Cardiac septum (tissue), 1 donor: ENCODE measurements at regions not wholly inside any gene's neighbourhood (a gene's known extent, or its start where the extent isn't known, plus 50 kb on each side); places are given as distances from the start of the nearest gene placed in this dataset.
"Not testable (repeated sequence)": the region's sequence is repeated elsewhere in the genome, so short reads cannot be mapped to it uniquely, and the experiment has no call there.

Experiments
- DNase-seq: peaks from one replicate; pipeline ENCODE4 v3.0.0-alpha.2; 2020; ENCODE audit warnings: low spot score
- intact Hi-C: fragments of 100-400 bp; cut with DNase I; formaldehyde crosslinking; loops from one replicate; pipeline ENCODE4 v1.14.0; 2022
- donor health status: DM: no; HTN: no; CAD: no.

DNA sequence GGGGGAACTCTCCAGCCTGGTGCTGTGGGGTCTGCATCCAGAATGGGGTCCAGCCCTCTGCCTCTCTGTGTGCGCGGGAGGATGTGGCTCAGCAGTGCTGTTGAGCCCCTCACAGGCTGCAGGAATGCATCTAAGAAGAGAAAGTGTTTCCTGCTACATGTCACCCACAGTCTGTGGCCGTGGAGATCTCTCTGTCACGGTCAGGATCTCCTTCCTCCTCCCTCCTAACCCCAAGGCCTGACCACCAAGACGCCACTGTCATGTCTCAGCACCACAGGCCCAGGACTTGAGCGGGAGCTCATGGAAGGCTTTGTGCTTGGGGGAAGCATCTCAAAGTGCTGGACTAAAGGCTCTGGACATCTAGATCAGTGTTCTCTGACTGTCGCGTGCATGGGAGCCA, 90.1 kb downstream of the SREK1 start:
- DNase-seq, result no peak
- intact Hi-C loops, result no loop called here

DNA sequence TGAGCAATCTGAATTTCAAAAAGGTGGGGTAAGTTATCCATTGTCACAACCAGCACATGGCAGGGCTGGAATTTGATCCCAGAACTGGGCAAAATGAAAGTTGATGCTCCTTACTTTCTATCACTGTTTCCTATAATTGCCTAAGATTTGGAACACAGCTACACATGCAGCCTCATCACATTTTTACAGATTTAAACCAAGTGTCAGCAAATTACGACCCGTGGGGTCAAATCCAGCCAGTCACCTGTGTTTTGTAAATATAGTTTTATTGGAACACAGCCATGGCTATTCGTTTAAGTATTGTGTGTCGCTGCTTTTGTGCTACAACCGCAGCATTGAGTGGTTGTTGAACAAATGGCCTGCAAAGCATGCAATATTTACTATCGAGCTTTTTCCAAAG, 94.3 kb downstream of the SREK1 start:
- intact Hi-C loops, result no loop called here
- no peak for DNase-seq

DNA sequence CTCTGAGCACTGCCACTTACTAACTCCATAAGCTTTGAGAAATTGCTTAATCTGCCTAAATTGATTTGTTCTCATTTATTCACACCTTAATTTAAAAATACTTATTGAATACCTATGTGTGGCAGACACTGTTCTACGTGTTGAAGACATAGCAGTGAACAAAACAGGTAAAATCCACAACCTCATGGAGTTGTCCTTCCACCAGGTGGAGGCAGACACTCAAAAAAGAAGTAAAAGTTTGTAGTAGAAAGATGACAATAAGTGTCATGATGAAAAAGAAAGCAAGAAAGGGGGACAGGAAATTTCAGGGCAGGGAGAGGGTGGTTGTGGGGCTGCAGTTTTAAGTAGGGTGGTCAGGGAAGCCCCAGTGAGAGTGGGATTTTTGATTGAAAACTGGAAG, 94.9 kb downstream of the SREK1 start:
- DNase-seq, result no peak
- intact Hi-C loops, result no loop called here

DNA sequence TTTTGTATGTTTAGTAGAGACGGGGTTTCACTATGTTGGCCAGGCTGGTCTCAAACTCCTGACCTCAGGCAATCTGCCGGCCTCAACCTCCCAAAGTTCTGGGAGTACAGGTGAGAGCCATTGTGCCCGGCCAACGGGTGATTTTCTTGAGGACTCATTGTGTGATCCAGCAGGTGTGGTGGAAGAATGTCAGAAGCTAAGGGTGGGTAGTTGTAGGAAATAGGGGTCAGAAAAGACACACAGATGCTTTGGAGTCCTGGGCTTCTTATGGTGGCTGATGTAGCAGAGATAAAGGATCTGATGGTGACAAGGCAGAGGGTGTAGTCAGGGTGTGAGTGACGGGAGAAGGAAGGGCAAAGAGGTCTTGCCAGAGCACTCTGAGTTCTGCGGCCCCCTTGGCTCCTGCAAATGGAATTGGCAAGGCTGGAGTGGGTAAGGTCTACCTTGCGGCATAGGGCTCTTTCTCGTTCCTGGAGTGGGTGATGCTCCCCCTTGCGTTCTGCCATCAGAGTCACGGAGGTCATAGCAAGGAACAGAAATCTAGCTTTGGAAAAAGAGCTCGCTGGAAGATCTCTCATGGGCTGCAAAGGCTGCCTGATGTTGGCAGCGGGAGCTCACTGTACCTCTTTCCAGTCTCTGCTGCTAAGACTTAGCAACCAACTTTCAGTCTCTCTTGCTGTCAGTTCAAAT, 97.2 kb downstream of the SREK1 start:
- intact Hi-C loops, result no loop called here
- DNase-seq, result no peak

DNA sequence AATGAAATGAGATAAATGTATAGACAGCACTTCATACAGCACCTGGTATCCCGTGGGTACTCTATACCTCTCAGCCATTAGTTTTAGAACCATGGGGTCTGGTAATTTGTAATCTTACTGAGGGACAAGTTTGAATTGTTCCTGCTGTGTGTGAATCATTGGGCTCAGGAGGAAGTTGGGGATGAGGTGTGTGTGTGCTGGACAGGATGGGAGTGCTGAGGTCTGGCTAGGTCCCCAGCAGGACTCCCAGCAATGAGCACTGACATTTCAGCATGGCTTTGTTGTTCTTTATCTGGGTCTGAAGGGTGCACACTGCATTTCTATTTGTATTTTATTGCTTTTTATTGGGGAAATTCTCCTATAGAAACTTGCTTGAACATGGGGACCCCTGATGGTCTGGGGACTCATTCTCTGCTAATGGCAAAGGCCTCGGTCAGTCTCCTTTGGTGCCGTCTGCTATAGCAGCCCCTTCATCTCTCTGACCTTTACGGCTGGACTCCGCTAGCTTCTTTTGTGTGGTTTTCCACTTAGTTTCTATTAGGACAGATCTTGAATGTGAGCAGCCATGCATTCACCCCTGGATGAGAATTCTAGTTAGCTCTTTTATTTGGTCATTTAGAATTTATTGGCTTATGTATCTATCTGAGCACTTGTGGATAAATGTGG, 98.1 kb downstream of the SREK1 start:
- no peak for DNase-seq
- intact Hi-C loops, result no loop called here

DNA sequence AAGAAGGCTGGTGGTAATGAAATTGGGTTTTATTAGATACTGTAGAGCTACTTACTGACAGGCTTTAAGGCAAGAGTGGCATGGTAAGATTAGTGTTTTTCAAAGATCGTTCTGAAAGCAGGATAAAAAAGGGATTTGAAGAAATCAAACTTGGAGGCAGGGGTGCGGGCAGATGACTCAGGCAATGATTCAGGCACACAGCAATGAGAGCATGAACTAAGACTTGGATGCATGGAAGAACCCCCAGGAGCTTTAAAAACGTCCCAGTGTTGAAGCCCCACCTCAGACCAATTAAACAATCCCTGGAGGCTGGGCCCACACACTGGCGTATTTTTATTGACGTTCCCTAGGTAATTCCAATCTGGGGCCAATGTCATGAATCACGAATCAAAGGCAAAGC, 102.5 kb downstream of the SREK1 start:
- intact Hi-C loops, result no loop called here
- no peak for DNase-seq

DNA sequence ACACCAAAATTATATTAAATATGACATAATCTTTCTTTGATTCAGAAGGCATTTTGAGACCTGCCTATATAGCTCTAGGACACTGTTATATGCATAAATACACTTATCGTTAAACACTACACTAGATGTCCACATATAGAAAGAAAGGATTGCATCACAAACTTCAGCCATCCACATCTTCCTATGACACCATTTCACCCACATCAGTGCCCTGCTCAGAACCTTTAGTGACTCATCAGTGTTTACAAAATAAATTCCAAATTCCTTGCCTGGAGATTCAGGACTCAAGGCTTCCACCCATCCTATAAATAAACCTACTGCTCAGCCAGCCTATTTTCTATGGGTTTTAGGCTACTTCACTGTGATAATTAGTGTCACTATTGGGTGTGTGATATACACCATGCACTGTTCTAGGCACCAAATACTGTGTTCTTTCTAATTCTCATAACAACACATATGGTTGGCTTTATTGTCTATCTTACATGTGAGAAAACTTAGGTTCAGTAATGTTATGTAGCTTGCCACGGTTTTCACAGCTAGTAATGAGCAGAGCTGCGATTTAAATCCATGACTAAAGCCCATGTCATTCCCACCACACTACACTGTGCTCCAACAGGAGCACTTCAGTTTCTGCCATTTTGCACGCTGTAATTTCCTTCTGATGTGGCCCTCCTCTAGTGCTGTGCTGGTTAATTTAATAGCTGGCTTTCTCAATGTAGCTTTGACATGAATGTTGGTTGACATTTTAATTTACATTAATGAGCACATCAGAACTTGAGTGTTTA, 103.3 kb downstream of the SREK1 start:
- no peak for DNase-seq
- intact Hi-C loops, result no loop called here

DNA sequence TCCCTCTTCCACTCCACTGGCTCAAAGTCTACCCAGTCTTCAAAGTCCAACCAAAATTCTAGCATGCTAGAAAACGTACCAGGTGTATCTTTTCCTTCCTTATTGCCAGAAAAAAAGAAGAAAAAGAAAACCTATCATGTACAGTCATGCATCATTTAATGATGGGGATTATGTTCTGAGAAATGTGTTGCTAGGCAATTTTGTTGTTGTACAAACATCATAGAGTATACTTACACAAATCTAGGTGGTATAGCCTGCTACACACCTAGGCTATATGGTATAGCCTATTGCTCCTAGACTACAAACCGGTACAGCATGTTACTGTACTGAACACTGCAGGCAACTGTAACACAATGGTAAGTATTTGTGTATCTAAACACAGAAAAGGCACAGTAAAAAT, 104.8 kb downstream of the SREK1 start:
- intact Hi-C loops, result no loop called here

DNA sequence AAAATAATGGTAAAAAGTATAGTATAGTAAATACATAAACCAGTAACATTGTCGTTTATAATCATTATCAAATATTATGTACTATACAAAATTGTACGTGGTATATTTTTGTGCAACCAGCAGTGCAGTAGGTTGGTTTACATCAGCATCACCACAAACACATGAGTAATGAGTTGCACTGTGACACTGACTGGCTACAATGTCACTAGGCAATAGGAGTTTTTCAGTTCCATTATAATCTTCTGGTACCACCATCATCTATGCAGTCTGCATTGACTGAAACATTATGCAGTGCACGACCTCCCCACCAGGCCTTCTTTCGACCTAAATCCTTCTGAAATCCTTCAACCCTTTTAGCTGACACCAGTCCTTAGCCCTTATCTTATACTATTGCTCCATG, 105.8 kb downstream of the SREK1 start:
- intact Hi-C loops, result no loop called here
- DNase-seq, result no peak

More for the DNA sequence above, 104.8 kb downstream of the SREK1 start:
- no peak for DNase-seq

DNA sequence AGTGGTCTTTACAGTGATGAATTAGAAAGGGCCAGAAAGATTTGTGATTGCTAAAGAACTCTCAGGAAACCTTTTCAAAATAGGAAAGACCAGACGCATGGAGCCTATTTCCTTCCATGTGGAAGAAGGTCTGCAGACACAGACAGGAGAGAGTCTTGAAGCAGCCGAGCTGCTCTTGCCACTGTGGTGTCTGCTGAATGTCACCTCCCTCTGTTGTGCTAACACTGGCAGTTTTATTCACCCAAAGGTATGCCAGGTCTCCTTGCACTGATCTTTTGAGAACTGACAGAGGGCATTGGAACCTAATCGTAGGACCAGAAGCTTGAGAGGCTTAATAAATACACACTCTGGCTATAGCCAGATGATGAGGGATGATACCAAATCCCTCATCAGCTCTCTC, 108.7 kb downstream of the SREK1 start:
- DNase-seq, result no peak
- intact Hi-C loops, result no loop called here

DNA sequence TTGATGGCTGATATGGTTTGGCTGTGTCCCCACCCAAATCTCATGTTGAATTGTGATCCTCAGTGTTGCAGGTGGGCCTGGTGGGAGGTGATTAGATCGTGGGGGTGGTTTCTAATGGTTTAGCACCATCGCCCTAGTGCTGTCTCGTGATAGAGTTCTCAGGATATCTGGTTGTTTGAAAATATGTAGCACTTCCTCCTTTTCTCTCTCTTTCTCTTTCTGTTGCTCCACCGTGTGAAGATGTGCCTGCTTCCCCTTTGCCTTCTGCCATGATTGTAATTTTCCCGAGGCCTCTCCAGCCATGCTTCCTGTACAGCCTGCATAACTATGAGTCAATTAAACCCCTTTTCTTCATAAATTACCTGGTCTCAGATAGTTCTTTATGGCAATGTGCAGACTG, 111.6 kb downstream of the SREK1 start:
- intact Hi-C loops, result no loop called here
- no peak for DNase-seq

DNA sequence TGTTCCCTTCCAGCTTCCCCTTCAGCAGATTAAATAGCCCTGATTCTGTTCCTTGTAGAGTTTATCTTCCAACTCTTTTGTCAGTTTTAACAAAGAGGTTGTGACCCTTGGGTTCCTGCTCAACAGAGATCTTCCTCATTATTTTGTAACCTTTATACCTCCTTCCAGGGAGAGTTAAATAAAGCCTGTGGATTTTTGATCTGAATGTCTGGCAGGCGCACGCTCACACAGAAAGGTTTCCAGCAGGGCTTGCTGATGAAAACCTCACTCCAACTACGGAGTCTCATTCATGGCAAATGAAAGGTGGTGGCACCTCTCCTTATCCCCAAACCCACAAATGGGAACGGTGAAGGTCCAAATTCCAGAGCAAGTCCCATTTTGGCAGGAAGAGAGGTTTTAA, 129.0 kb downstream of the SREK1 start:
- intact Hi-C loops, result no loop called here
- DNase-seq, result no peak

DNA sequence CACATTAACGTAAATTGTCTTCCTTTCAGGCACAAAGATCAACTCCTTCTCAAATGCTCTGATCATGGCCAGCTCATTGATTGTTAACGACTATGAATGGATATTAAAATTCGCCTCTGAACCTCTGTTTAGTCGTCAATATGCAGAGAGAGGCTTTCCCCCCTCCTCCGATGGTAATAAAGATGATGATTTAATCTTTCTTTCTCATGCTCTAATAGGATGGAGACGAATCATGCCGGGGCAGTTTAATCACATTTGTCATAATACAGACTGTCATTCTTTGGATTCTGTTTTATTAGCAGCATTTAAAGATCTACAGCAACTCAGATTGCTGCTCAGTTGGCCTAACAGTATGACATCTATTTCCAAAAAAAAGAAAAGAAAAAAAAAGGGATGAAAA, 132.9 kb downstream of the SREK1 start:
- intact Hi-C loops, result no loop called here
- DNase-seq, result no peak

DNA sequence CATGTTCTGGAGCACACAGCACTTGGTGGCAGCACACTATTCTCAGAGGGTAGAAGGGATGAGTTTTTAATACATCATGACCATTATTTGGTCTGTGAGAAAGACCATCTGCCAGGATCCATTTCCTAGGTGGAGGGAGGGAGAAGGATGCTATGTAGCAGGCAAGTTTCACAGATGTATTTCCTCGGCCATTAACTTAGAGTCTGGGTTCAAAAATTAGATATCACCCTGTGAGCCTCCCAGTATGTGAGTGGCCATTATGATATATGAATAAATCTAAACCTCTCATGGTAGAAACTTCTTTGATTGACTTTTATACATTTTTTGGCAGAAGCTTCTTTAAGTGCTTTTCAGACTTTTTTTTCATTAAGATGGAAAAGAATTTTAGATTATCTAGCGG, 133.9 kb downstream of the SREK1 start:
- DNase-seq, result no peak
- intact Hi-C loops, result no loop called here

DNA sequence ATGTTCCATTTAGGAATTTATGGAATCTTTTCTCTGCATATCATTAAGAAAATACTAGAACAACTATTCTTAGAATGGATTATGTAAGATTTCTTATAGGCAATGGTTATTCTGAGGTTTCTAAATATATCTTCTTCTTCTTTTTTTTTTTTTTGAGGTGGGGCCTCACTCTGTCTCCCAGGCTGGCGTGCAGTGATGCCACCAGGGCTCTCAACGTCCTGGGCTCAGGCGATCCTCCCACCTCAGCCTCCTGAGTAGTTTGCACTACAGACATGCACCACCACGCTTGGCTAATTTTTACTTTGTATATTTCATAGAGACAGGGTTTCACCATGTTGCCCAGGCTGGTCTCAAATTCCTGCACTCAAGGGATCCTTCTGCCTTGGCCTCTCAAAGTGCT, 137.2 kb downstream of the SREK1 start:
- intact Hi-C loops, result no loop called here
- DNase-seq, result no peak

DNA sequence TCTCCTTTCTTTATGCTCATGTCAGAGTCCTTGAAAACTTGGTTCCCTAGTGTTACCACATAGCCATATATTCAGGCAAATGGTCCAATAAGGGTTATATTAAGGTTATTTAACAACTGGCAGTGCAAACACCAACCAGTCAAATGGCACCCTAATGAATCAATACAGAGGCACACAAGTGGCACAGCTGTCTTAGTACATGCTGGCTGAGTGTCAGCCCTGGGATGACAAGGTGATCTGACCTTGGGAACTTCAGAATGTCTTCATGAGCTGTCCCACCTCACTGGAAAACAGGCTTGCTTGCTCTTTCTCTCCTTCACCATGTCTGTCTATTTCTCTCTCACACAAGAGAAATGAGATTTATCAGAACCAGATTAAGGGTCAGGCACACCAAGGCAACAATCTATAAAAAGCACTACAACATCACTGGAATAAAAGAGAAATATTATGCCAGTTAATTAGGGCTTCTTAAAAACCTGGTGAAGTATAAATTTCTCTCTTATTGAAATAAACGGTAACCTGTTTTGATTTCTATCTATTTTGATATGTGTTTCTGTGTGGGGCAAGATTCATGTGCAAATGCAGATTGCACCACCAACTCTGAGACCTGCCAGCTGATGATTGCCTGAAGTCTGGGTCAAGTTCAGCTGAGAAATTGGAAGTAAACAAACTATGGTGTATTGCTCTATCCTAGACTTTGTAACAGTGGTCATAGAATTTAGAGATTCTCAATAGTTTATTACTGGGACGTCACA, 140.7 kb downstream of the SREK1 start:
- no peak for DNase-seq
- intact Hi-C loops, result no loop called here

DNA sequence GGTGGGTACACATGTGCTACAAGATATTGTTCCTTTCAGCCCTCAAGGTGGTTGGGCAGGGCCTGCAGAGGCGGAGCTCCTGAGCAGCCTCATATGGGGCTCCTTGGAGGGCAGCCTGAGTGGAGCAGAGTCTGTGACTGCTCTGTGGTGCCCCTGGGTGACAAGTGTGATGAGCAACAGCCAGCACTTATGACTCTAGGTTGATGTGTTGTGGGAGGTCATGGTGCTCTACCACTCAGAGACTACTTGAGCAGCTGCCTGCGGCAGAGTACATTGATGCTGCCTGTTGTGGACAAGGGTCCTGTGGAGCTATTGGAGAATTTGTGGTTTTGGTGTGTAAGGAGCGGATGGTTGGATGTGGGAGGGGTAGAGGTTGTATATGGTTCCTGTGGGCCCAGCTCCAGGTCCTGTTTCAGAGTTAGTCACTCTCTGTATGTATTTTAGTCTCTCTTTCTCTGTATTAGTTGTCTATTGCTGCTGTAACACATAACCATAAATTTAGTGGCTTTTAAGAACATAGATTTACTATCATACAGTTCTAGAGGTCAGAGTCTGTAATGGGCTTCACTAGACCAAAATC, 141.3 kb downstream of the SREK1 start:
- intact Hi-C loops, result no loop called here
- no peak for DNase-seq

DNA sequence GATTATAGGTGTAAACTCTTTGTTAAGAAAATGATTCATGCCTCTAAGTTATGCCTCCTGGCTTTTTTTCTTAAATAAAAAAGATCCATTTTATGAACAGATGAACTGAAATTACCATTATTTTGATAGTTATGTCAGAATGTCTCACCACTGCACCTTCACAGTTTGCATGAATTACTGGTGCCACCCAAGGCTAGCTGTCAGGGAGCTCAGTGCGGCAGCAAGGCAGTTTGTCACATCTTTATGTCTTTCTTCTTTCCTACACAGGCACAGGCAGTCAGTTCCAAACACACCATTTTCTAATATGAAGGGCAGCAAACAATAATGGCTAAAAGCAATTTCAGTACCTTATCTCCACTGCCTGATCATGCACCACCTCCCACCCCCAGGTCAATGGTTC, 147.7 kb downstream of the SREK1 start:
- intact Hi-C loops, result no loop called here
- DNase-seq, result no peak

DNA sequence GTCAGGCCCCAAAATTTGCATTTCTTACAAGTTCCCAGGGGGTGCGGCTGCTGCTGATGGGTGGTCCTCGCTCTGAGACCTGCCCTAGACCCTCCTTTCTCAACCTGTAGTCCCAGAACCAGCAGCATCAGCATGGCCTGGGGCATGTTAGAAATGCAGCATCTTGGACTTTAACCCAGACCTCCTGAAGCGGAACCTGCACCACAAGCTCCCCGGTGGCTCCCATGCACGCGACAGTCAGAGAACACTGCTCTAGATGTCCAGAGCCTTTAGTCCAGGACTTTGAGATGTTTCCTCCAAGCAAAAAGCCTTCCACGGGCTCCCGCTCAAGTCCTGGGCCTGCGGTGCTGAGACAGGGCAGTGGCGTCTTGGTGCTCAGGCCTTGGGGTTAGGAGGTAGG, 149.8 kb downstream of the SREK1 start:
- DNase-seq, intact Hi-C loops: not testable (repeated sequence)

DNA sequence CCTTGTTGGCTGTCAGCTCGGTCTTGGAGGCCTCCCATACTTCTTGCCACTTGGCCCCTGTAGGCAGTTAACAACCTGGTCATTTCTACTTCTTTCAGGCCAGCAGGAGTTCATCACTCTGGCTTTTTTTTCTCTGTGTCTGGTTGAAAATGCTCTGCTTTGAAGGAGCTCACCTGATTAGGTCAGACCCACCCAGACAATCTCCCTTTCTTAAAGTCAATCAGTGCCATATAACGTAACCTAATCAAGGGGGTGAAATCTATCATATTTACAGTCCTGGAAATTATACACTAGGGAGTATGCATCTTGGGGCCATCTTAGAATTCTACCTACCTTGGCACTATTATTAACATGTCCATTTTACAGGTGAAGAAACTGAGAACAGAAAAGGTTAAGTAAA, 155.4 kb downstream of the SREK1 start:
- intact Hi-C loops, result no loop called here
- DNase-seq, result no peak
